Large intestine (tissue), 3 donors: ENCODE measurements at regions not wholly inside any gene's neighbourhood (a gene's known extent, or its start where the extent isn't known, plus 50 kb on each side); places are given as distances from the start of the nearest gene placed in this dataset.
A peak's percentile ranks its signal among the peaks of the same experiment; 100 is the strongest.

Experiments
- DNase-seq, 2 donors: peaks; one replicate each; pipeline versions ENCODE4 v3.0.0 to v3.0.0-alpha.2; 2013
- H3K27ac ChIP-seq: one replicate; pipeline ENCODE4 v1.5.1; 2013; ENCODE audit warnings: low read length
- H3K27me3 ChIP-seq: 2 replicates; pipeline ENCODE4 v1.6.1; 2013; ENCODE audit warnings: low read length; ENCODE audit not compliant: control insufficient read depth, insufficient read depth
- H3K36me3 ChIP-seq: 2 replicates; pipeline ENCODE4 v1.6.1; 2013; ENCODE audit warnings: low read length; ENCODE audit not compliant: control insufficient read depth, insufficient read depth
- H3K4me1 ChIP-seq: one replicate; pipeline ENCODE4 v1.6.1; 2013; ENCODE audit warnings: low read length; ENCODE audit not compliant: control insufficient read depth, insufficient read depth
- H3K4me3 ChIP-seq: one replicate; pipeline ENCODE4 v1.5.1; 2013; ENCODE audit warnings: low read length
- H3K9me3 ChIP-seq: one replicate; pipeline ENCODE4 v1.6.1; 2013; ENCODE audit warnings: mild to moderate bottlenecking, low read depth, low read length, moderate library complexity; ENCODE audit not compliant: control insufficient read depth
- WGBS: methylation state at CpG from one replicate; pipeline ENCODE4 v1.1.5; 2013; ENCODE audit warnings: low lambda C conversion rate; ENCODE audit not compliant: insufficient coverage; 5-methylcytosine and 5-hydroxymethylcytosine counted together

GRCh38 chr4:37771771-37772170 is 54.7 kb upstream of the PGM2 start:
- Histone ChIP-seq H3K27ac (no peak overlapping the region), H3K9me3 (no peaks in the 10 kb centered on the region), H3K27me3 (no peaks in the 10 kb centered on the region), H3K4me3 (no peak overlapping the region), H3K4me1 (no peaks in the 10 kb centered on the region), H3K36me3 (no peaks in the 10 kb centered on the region)
- WGBS = 64% methylated on average over 2 of the region's 2 CpGs
- DNase-seq = no peak

- WGBS = 86% methylated on average over 1 of the region's 2 CpGs
- H3K27me3 ChIP-seq = no peaks in the 10 kb centered on the region
- no peaks in the 10 kb centered on the region for H3K4me1 ChIP-seq
- no peak overlapping the region for H3K27ac ChIP-seq
- no peaks in the 10 kb centered on the region for H3K9me3 ChIP-seq
- no peak overlapping the region for H3K4me3 ChIP-seq
- no peaks in the 10 kb centered on the region for H3K36me3 ChIP-seq
- no peak for DNase-seq
Measured at GRCh38 chr4:37770016-37770415, 56.5 kb upstream of the PGM2 start.

GRCh38 chr4:37769391-37769989 is 57.0 kb upstream of the PGM2 start:
- H3K27ac ChIP-seq = no peak overlapping the region
- no peaks in the 10 kb centered on the region for H3K36me3 ChIP-seq
- WGBS = 88% methylated on average over 1 of the region's 4 CpGs
- no peak for DNase-seq
- no peak overlapping the region for H3K4me3 ChIP-seq
- H3K4me1 ChIP-seq = no peaks in the 10 kb centered on the region
- no peaks in the 10 kb centered on the region for H3K9me3 ChIP-seq
- no peaks in the 10 kb centered on the region for H3K27me3 ChIP-seq

GRCh38 chr4:37767546-37767945 is 58.9 kb upstream of the PGM2 start:
- Histone ChIP-seq H3K27me3 (no peaks in the 10 kb centered on the region), H3K4me3 (no peak overlapping the region), H3K36me3 (no peaks in the 10 kb centered on the region), H3K9me3 (no peaks in the 10 kb centered on the region), H3K4me1 (no peaks in the 10 kb centered on the region), H3K27ac (no peak overlapping the region)
- DNase-seq = peak in 1 of 2 donors; percentile 24
- WGBS = no CpG with 5 or more reads among the region's 5 CpGs

- H3K4me3 ChIP-seq = no peak overlapping the region
- no peaks in the 10 kb centered on the region for H3K4me1 ChIP-seq
- H3K27ac ChIP-seq = no peak overlapping the region
- no CpG with 5 or more reads among the region's 2 CpGs for WGBS
- H3K36me3 ChIP-seq = no peaks in the 10 kb centered on the region
- H3K9me3 ChIP-seq = no peaks in the 10 kb centered on the region
- DNase-seq = no peak
- no peaks in the 10 kb centered on the region for H3K27me3 ChIP-seq
Measured at GRCh38 chr4:37767019-37767418, 59.5 kb upstream of the PGM2 start.

- no peak for DNase-seq
- H3K9me3 ChIP-seq = no peaks in the 10 kb centered on the region
- no peak overlapping the region for H3K4me3 ChIP-seq
- H3K27ac ChIP-seq = no peak overlapping the region
- H3K4me1 ChIP-seq = no peaks in the 10 kb centered on the region
- no peaks in the 10 kb centered on the region for H3K36me3 ChIP-seq
- 60% methylated on average over 1 of the region's 1 CpG for WGBS
- no peaks in the 10 kb centered on the region for H3K27me3 ChIP-seq
Measured at GRCh38 chr4:37765741-37766140, 60.7 kb upstream of the PGM2 start.

GRCh38 chr4:37763831-37764230 is 62.7 kb upstream of the PGM2 start:
- Histone ChIP-seq H3K27ac (no peak overlapping the region), H3K4me3 (no peak overlapping the region), H3K36me3 (no peaks in the 10 kb centered on the region), H3K27me3 (no peaks in the 10 kb centered on the region), H3K9me3 (no peaks in the 10 kb centered on the region), H3K4me1 (no peaks in the 10 kb centered on the region)
- WGBS = 40% methylated on average over 1 of the region's 4 CpGs
- DNase-seq = peak in 1 of 2 donors; percentile 23

GRCh38 chr4:37762991-37763368 is 63.5 kb upstream of the PGM2 start:
- peak in 1 of 2 donors; percentile 30 for DNase-seq
- WGBS = no CpG with 5 or more reads among the region's 4 CpGs

GRCh38 chr4:37762294-37762990 is 64.0 kb upstream of the PGM2 start:
- no peak overlapping the region for H3K4me3 ChIP-seq
- no peak overlapping the region for H3K27ac ChIP-seq
- peak in 1 of 2 donors; percentile 17 for DNase-seq
- no peaks in the 10 kb centered on the region for H3K27me3 ChIP-seq
- H3K9me3 ChIP-seq = no peaks in the 10 kb centered on the region
- H3K4me1 ChIP-seq = no peaks in the 10 kb centered on the region
- H3K36me3 ChIP-seq = no peaks in the 10 kb centered on the region
- no CpG with 5 or more reads among the region's 3 CpGs for WGBS

More at GRCh38 chr4:37762991-37763368, 63.5 kb upstream of the PGM2 start:
- no peaks in the 10 kb centered on the region for H3K9me3 ChIP-seq
- no peaks in the 10 kb centered on the region for H3K4me1 ChIP-seq
- no peak overlapping the region for H3K27ac ChIP-seq
- H3K4me3 ChIP-seq = no peak overlapping the region
- H3K27me3 ChIP-seq = no peaks in the 10 kb centered on the region
- no peaks in the 10 kb centered on the region for H3K36me3 ChIP-seq

GRCh38 chr4:37760840-37761239 is 65.6 kb upstream of the PGM2 start:
- no peak overlapping the region for H3K4me3 ChIP-seq
- H3K4me1 ChIP-seq = no peaks in the 10 kb centered on the region
- DNase-seq = no peak
- H3K36me3 ChIP-seq = no peaks in the 10 kb centered on the region
- no peaks in the 10 kb centered on the region for H3K9me3 ChIP-seq
- no peaks in the 10 kb centered on the region for H3K27me3 ChIP-seq
- no CpG with 5 or more reads among the region's 3 CpGs for WGBS
- H3K27ac ChIP-seq = no peak overlapping the region

- peaks cover 2% of the 10 kb centered on the region for H3K4me1 ChIP-seq
- WGBS = no CpG with 5 or more reads among the region's 1 CpG
- H3K27me3 ChIP-seq = no peaks in the 10 kb centered on the region
- no peak for DNase-seq
- H3K27ac ChIP-seq = no peak overlapping the region
- H3K36me3 ChIP-seq = no peaks in the 10 kb centered on the region
- H3K9me3 ChIP-seq = no peaks in the 10 kb centered on the region
- no peak overlapping the region for H3K4me3 ChIP-seq
Measured at GRCh38 chr4:37759833-37760232, 66.7 kb upstream of the PGM2 start.
